ENCODE measurements at regions not wholly inside any gene's neighbourhood (a gene's known extent, or its start where the extent isn't known, plus 50 kb on each side); places are given as distances from the start of the nearest gene placed in this dataset.

GRCh38 chr11:69212798-69213110 lies 57.0 kb downstream of the SMIM38 start:
- Histone ChIP-seq H3K4me1 (ENCODE audit: control insufficient read depth, insufficient read depth, low read length) (no peaks in the 10 kb centered on the region), H3K9me3 (ENCODE audit: control insufficient read depth, low read length) (no peaks in the 10 kb centered on the region), H3K27ac (ENCODE audit: low read length) (no peak overlapping the region), H3K27me3 (ENCODE audit: control insufficient read depth, insufficient read depth) (no peaks in the 10 kb centered on the region), H3K4me3 (ENCODE audit: low read length) (no peak overlapping the region)
- intact Hi-C loops (cut with DNase I), result no loop called here
- ATAC-seq (no peak), DNase-seq (no peak)
- WGBS, result 94% methylated on average over 5 of the region's 5 CpGs

GRCh38 chr11:69213316-69213715 lies 57.6 kb downstream of the SMIM38 start:
- Histone ChIP-seq H3K4me1 (ENCODE audit: control insufficient read depth, insufficient read depth, low read length) (no peaks in the 10 kb centered on the region), H3K27ac (ENCODE audit: low read length) (no peak overlapping the region), H3K9me3 (ENCODE audit: control insufficient read depth, low read length) (no peaks in the 10 kb centered on the region), H3K4me3 (ENCODE audit: low read length) (no peak overlapping the region), H3K27me3 (ENCODE audit: control insufficient read depth, insufficient read depth) (no peaks in the 10 kb centered on the region)
- intact Hi-C loops (cut with DNase I), result no loop called here
- DNase-seq, result no peak
- ATAC-seq, result no peak
- 95% methylated on average over 9 of the region's 9 CpGs for WGBS

GRCh38 chr11:69213964-69214363 lies 58.2 kb downstream of the SMIM38 start:
- H3K27ac ChIP-seq (ENCODE audit: low read length), result no peak overlapping the region
- DNase-seq (no peak), ATAC-seq (no peak)
- no peaks in the 10 kb centered on the region for H3K27me3 ChIP-seq (ENCODE audit: control insufficient read depth, insufficient read depth)
- no peaks in the 10 kb centered on the region for H3K4me1 ChIP-seq (ENCODE audit: control insufficient read depth, insufficient read depth, low read length)
- intact Hi-C loops (cut with DNase I), result no loop called here
- H3K4me3 ChIP-seq (ENCODE audit: low read length), result no peak overlapping the region
- H3K9me3 ChIP-seq (ENCODE audit: control insufficient read depth, low read length), result no peaks in the 10 kb centered on the region
- 86% methylated on average over 1 of the region's 1 CpG for WGBS

GRCh38 chr11:69215216-69215615 lies 59.5 kb downstream of the SMIM38 start:
- 76% methylated on average over 1 of the region's 1 CpG for WGBS
- no peak overlapping the region for H3K4me3 ChIP-seq (ENCODE audit: low read length)
- H3K27me3 ChIP-seq (ENCODE audit: control insufficient read depth, insufficient read depth), result no peaks in the 10 kb centered on the region
- ATAC-seq (no peak), DNase-seq (no peak)
- intact Hi-C loops (cut with DNase I), result no loop called here
- no peaks in the 10 kb centered on the region for H3K4me1 ChIP-seq (ENCODE audit: control insufficient read depth, insufficient read depth, low read length)
- H3K9me3 ChIP-seq (ENCODE audit: control insufficient read depth, low read length), result no peaks in the 10 kb centered on the region
- H3K27ac ChIP-seq (ENCODE audit: low read length), result no peak overlapping the region

- no peak for ATAC-seq
- Histone ChIP-seq H3K27ac (ENCODE audit: low read length) (no peak overlapping the region), H3K4me3 (ENCODE audit: low read length) (no peak overlapping the region), H3K9me3 (ENCODE audit: control insufficient read depth, low read length) (no peaks in the 10 kb centered on the region), H3K27me3 (ENCODE audit: control insufficient read depth, insufficient read depth) (no peaks in the 10 kb centered on the region), H3K4me1 (ENCODE audit: control insufficient read depth, insufficient read depth, low read length) (no peaks in the 10 kb centered on the region)
- intact Hi-C loops (cut with DNase I), result no loop called here
- 72% methylated on average over 6 of the region's 6 CpGs for WGBS
- no peak for DNase-seq
Observed at GRCh38 chr11:69215784-69216415, 60.2 kb downstream of the SMIM38 start.

GRCh38 chr11:69216647-69217051 lies 60.9 kb downstream of the SMIM38 start:
- intact Hi-C loops (cut with DNase I), result no loop called here
- ATAC-seq (no peak), DNase-seq (no peak)

GRCh38 chr11:69217276-69218105 lies 61.8 kb downstream of the SMIM38 start:
- 69% methylated on average over 9 of the region's 9 CpGs for WGBS
- DNase-seq (no peak), ATAC-seq (peak; percentile 11 to 58)
- Histone ChIP-seq H3K4me1 (ENCODE audit: control insufficient read depth, insufficient read depth, low read length) (no peaks in the 10 kb centered on the region), H3K27me3 (ENCODE audit: control insufficient read depth, insufficient read depth) (no peaks in the 10 kb centered on the region), H3K27ac (ENCODE audit: low read length) (no peak overlapping the region), H3K4me3 (ENCODE audit: low read length) (no peak overlapping the region), H3K9me3 (ENCODE audit: control insufficient read depth, low read length) (no peaks in the 10 kb centered on the region)
- intact Hi-C loops (cut with DNase I), result no loop called here

More at GRCh38 chr11:69216647-69217051, 60.9 kb downstream of the SMIM38 start:
- 79% methylated on average over 6 of the region's 6 CpGs for WGBS
- Histone ChIP-seq H3K4me3 (ENCODE audit: low read length) (no peak overlapping the region), H3K4me1 (ENCODE audit: control insufficient read depth, insufficient read depth, low read length) (no peaks in the 10 kb centered on the region), H3K27ac (ENCODE audit: low read length) (no peak overlapping the region), H3K27me3 (ENCODE audit: control insufficient read depth, insufficient read depth) (no peaks in the 10 kb centered on the region), H3K9me3 (ENCODE audit: control insufficient read depth, low read length) (no peaks in the 10 kb centered on the region)

- WGBS, result 79% methylated on average over 8 of the region's 8 CpGs
Observed at GRCh38 chr11:69218271-69218682, 62.5 kb downstream of the SMIM38 start.

GRCh38 chr11:69218946-69219720 lies 63.4 kb downstream of the SMIM38 start:
- intact Hi-C loops (cut with DNase I), result no loop called here

More at GRCh38 chr11:69218271-69218682, 62.5 kb downstream of the SMIM38 start:
- no peak for DNase-seq
- Histone ChIP-seq H3K27ac (ENCODE audit: low read length) (no peak overlapping the region), H3K4me3 (ENCODE audit: low read length) (no peak overlapping the region), H3K4me1 (ENCODE audit: control insufficient read depth, insufficient read depth, low read length) (no peaks in the 10 kb centered on the region), H3K27me3 (ENCODE audit: control insufficient read depth, insufficient read depth) (no peaks in the 10 kb centered on the region), H3K9me3 (ENCODE audit: control insufficient read depth, low read length) (no peaks in the 10 kb centered on the region)
- intact Hi-C loops (cut with DNase I), result no loop called here
- ATAC-seq, result no peak

GRCh38 chr11:69219991-69220390 lies 64.3 kb downstream of the SMIM38 start:
- intact Hi-C loops (cut with DNase I), result no loop called here
- Histone ChIP-seq H3K27me3 (ENCODE audit: control insufficient read depth, insufficient read depth) (no peaks in the 10 kb centered on the region), H3K27ac (ENCODE audit: low read length) (no peak overlapping the region), H3K9me3 (ENCODE audit: control insufficient read depth, low read length) (no peaks in the 10 kb centered on the region), H3K4me3 (ENCODE audit: low read length) (no peak overlapping the region), H3K4me1 (ENCODE audit: control insufficient read depth, insufficient read depth, low read length) (no peaks in the 10 kb centered on the region)
- no peak for DNase-seq
- ATAC-seq, result no peak
- 85% methylated on average over 11 of the region's 11 CpGs for WGBS

More at GRCh38 chr11:69218946-69219720, 63.4 kb downstream of the SMIM38 start:
- no peak for DNase-seq
- 85% methylated on average over 11 of the region's 11 CpGs for WGBS
- ATAC-seq, result no peak
- H3K9me3 ChIP-seq (ENCODE audit: control insufficient read depth, low read length), result no peaks in the 10 kb centered on the region
- no peak overlapping the region for H3K4me3 ChIP-seq (ENCODE audit: low read length)
- H3K27ac ChIP-seq (ENCODE audit: low read length), result no peak overlapping the region
- no peaks in the 10 kb centered on the region for H3K27me3 ChIP-seq (ENCODE audit: control insufficient read depth, insufficient read depth)
- H3K4me1 ChIP-seq (ENCODE audit: control insufficient read depth, insufficient read depth, low read length), result no peaks in the 10 kb centered on the region

- no peaks in the 10 kb centered on the region for H3K9me3 ChIP-seq (ENCODE audit: control insufficient read depth, low read length)
- no peak for ATAC-seq
- intact Hi-C loops (cut with DNase I), result no loop called here
- H3K27me3 ChIP-seq (ENCODE audit: control insufficient read depth, insufficient read depth), result no peaks in the 10 kb centered on the region
- H3K4me3 ChIP-seq (ENCODE audit: low read length), result no peak overlapping the region
- H3K27ac ChIP-seq (ENCODE audit: low read length), result no peak overlapping the region
- 94% methylated on average over 13 of the region's 13 CpGs for WGBS
- no peaks in the 10 kb centered on the region for H3K4me1 ChIP-seq (ENCODE audit: control insufficient read depth, insufficient read depth, low read length)
- DNase-seq, result no peak
Observed at GRCh38 chr11:69220561-69221051, 64.9 kb downstream of the SMIM38 start.

Data from right cardiac atrium (tissue), 5 donors.